GM06990 (cell line): ENCODE measurements at regions not wholly inside any gene's neighbourhood (a gene's known extent, or its start where the extent isn't known, plus 50 kb on each side); places are given as distances from the start of the nearest gene placed in this dataset.

Experiments
- DNase-seq: peaks from one replicate; pipeline ENCODE4 v3.0.0-alpha.2; 2011; ENCODE audit not compliant: insufficient read length; ENCODE audit errors: extremely low read depth
- H3K27me3 ChIP-seq: replicated peaks from 2 replicates; pipeline ENCODE4 v1.6.0; 2011; ENCODE audit warnings: low read length; ENCODE audit not compliant: control insufficient read depth, insufficient read depth
- H3K36me3 ChIP-seq: 2 replicates; pipeline ENCODE4 v1.5.1; 2011; ENCODE audit warnings: low read length; ENCODE audit not compliant: control insufficient read depth, insufficient read depth
- H3K4me3 ChIP-seq: replicated peaks from 2 replicates; pipeline ENCODE4 v1.5.1; 2011; ENCODE audit warnings: low read depth, mild to moderate bottlenecking, control low read depth, low read length
- TF ChIP-seq, protein P1 (sequence below): IDR thresholded peaks from 2 replicates; pipeline ENCODE4 v1.5.1; 2011; ENCODE audit warnings: low read length, control low read depth, mild to moderate bottlenecking, inconsistent platforms; ENCODE audit not compliant: insufficient read depth, poor library complexity, severe bottlenecking

DNA sequence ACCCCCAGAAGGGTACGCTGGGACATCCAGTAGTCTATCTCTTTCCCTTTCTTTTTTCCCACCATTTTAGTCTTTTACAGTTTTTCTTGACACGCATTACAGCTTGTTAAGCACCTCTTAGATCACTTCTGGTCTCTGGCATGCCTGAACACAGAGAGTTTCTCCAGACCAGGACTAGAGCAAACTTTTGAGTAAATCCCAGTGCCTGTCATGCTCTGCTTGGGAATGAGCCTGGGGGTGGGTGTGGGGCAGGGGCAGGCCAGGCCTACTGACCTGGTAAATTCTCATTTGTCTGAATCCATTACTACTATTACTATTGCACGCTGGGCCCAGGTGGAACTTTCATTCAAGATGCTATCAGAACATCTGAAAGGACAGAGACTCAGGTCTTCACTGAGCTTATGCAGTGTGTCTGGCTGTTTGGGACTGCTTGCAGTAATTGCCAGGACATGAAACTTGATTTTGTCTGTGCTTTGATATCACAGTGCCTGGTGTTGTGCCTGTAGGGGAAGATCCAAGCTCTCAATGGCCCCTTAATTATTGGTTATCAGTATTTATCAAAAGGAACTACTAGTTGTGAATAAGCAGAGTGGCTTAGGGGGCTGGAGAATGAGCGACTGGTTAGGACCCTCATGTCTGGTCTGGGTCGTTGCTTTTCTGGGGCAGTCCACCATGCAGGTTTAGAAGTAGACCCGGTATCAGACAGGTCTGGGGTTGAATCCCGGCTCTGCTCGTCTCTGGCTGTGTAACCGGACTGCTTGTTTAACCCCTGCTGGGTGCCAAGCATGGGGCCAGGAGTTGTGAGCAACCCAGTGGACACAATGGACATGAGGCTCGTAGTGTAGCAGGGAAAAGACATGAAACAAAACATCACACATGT is 196.1 kb upstream of the TLE3 start:
- TF ChIP-seq, protein P1, sequence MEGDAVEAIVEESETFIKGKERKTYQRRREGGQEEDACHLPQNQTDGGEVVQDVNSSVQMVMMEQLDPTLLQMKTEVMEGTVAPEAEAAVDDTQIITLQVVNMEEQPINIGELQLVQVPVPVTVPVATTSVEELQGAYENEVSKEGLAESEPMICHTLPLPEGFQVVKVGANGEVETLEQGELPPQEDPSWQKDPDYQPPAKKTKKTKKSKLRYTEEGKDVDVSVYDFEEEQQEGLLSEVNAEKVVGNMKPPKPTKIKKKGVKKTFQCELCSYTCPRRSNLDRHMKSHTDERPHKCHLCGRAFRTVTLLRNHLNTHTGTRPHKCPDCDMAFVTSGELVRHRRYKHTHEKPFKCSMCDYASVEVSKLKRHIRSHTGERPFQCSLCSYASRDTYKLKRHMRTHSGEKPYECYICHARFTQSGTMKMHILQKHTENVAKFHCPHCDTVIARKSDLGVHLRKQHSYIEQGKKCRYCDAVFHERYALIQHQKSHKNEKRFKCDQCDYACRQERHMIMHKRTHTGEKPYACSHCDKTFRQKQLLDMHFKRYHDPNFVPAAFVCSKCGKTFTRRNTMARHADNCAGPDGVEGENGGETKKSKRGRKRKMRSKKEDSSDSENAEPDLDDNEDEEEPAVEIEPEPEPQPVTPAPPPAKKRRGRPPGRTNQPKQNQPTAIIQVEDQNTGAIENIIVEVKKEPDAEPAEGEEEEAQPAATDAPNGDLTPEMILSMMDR = no peak
- DNase-seq = no peak
- Histone ChIP-seq H3K4me3 (no peak overlapping the region), H3K36me3 (no peaks in the 10 kb centered on the region), H3K27me3 (no peaks in the 10 kb centered on the region)

DNA sequence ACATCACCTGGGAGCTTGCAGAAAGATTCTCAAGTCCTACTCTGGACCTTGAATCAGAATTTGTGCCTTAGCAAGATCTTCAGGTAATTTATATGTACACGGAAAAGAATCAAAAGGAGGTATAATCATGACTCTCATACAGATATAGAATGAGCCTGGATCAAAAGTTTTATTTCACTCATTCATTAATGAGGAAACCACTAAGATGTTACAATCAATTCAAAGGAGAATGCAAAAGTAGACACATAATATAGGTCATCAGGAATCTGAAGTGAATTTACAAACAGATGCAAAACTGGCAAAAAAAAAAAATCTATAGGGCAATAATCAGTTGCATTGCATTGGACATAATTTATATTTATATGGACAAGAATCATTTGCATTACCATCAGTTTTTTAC is 195.4 kb upstream of the TLE3 start:
- DNase-seq = no peak

DNA sequence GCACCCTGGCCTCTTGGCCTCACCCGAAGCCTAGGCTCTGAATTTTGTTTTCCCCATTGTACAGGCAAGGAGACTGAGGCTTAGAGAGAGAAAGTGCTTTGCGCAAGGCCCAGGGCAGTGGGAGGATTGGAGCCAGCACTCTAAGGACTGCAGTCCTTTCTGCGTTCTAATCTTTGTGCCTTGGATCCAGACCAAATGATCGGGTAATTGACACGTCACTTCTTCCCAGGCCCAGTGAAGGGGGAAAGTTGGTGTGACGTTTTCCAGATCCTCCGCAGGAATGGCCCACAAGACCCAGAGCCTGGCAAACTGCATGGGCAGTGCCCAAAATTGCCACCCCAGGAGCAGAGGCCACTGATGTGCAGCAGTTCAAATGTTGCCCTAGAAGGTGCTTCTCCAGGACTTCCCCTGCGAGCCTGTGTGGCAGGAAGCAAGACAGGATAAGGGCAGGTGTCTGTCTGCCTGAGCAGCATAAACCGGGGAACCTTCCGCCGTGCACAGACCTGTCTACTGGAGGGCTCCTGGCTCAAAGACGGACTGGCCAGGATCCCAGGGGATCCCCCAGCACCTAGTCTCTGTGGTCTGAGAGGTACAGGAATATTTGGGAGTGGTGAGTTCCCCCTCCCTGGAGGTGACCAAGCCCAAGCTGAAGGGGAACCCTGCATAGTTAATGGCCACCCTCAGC is 194.5 kb upstream of the TLE3 start:
- no peak overlapping the region for H3K4me3 ChIP-seq
- DNase-seq = no peak
- no peaks in the 10 kb centered on the region for H3K36me3 ChIP-seq

More for the DNA sequence above, 195.4 kb upstream of the TLE3 start:
- Histone ChIP-seq H3K27me3 (no peaks in the 10 kb centered on the region), H3K4me3 (no peak overlapping the region), H3K36me3 (no peaks in the 10 kb centered on the region)
- TF ChIP-seq, protein P1 = no peak

DNA sequence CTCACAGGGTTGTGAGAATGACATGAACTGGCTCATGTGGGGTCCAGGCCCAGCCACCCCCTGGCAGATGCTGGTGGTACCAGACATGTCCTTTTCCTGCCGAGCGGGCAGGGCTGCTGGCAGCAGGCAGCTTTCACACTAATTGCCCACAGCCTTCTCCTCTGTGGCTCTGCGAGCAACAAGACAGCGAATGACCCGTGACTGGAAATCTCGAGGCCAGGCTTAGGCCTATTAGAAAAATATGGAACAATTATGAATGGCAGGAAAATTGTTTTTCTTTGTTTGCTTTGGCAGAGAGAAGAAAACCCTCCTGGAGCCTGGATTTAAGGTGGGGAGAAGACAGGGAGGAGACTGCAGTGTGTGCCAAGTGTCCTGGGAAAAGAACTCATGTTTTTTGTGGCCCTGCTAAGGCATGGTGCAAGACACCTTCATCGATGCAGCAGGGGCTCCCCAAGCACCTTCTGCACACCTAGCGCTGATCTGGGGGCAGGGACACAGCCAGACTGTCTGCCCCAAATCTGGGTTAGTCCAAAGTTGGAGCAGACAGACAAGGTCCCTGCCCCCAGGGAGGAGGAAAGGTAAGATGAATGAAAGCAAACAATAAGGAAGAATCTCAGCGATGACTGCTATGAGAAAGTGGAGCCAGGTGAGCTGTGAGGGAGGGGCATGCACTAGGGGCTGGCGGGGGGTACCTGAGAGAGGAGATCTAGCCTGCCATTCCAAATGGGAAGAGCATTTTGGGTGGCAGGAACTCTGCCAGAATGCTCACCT is 193.8 kb upstream of the TLE3 start:
- no peaks in the 10 kb centered on the region for H3K36me3 ChIP-seq

More for the DNA sequence above, 194.5 kb upstream of the TLE3 start:
- H3K27me3 ChIP-seq = no peaks in the 10 kb centered on the region
- TF ChIP-seq, protein P1 = no peak

DNA sequence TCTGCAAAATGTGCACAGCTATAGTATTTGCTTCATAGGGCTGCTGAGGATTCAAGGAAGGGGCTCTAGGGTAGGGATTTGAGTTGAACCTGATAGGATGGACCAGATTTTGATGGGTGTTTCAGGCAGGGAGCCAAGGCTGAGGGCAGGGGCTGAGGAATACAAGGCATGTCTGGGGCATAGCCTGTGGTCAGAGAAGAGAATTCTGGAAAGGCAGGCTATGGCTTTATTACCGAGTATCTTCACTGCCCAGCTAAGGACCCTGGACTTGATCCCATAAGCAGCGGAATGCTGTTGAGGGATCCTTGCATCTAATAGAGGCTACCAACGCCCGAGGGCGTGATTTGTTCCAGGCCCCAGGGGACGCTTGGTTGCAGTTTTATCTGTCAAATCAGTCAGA is 193.0 kb upstream of the TLE3 start:
- Histone ChIP-seq H3K27me3 (no peaks in the 10 kb centered on the region), H3K4me3 (no peak overlapping the region), H3K36me3 (no peaks in the 10 kb centered on the region)
- DNase-seq = no peak
- TF ChIP-seq, protein P1 = no peak

More for the DNA sequence above, 193.8 kb upstream of the TLE3 start:
- TF ChIP-seq, protein P1 = no peak
- no peak overlapping the region for H3K4me3 ChIP-seq
- DNase-seq = no peak
- H3K27me3 ChIP-seq = no peaks in the 10 kb centered on the region
